Epithelial cell of esophagus (primary cell): ENCODE measurements at regions not wholly inside any gene's neighbourhood (a gene's known extent, or its start where the extent isn't known, plus 50 kb on each side); places are given as distances from the start of the nearest gene placed in this dataset.
"Not testable (repeated sequence)": the region's sequence is repeated elsewhere in the genome, so short reads cannot be mapped to it uniquely, and the experiment has no call there.

Experiments used
- DNase-seq: peaks from one replicate; pipeline ENCODE4 v3.0.0; 2010; ENCODE audit warnings: low read depth
- H3K4me3 ChIP-seq: 2 replicates; pipeline ENCODE4 v1.5.1; 2011; ENCODE audit warnings: mild to moderate bottlenecking, low read length, control low read depth
- CTCF ChIP-seq: IDR thresholded peaks from 2 replicates; pipeline ENCODE4 v1.5.1; 2011; ENCODE audit warnings: low read depth, mild to moderate bottlenecking, low read length, control low read depth, inconsistent platforms; ENCODE audit not compliant: insufficient read depth; ENCODE audit errors: missing control alignments

DNA sequence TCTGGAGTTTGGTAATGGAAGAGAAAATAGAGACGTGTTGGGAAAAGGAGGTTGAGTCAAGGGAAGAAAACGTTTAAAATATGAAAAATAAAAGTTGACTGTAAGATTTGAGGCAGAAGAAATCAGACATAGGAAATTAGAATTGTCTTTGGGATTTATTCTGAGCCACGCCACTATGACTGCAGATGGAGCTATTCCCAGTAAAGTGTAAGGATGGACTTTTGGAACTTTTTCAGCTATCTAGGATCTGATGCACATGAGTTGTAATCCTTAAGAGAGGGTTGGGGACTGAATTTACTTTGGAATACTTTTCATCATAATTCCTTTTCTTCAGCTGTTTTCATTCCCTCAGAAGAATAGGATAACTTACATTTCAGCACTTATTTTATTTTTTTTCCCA lies 336.7 kb downstream of the FAM170A start:
- no peak for TF ChIP-seq CTCF
- no peak for DNase-seq
- H3K4me3 ChIP-seq, result no peak overlapping the region

DNA sequence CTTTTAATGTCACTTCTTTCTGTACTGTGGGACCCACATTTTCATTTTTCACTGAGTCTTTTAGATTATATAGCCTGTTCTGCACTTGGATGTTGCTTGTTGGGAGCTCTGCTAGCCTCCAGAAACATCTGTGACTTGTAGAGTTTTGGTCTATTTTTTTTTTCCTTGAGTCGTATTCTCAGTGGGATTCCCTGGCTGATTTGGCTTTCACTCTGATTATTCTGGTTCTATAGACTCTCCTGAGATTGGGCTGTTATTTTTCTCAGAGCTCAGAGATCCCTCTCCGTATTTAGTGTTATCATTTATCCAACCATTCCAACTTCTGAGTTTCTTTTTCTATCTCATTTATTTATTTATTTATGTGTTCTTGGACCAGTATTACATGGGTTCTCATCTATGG lies 339.3 kb downstream of the FAM170A start:
- no peak for DNase-seq
- H3K4me3 ChIP-seq, result no peak overlapping the region
- no peak for TF ChIP-seq CTCF

GRCh38 chr5:119987077-119987476 lies 357.7 kb downstream of the FAM170A start:
- not testable (repeated sequence) for DNase-seq, H3K4me3 ChIP-seq

GRCh38 chr5:119991625-119992024 lies 362.3 kb downstream of the FAM170A start:
- no peak for TF ChIP-seq CTCF
- no peak for DNase-seq
- no peak overlapping the region for H3K4me3 ChIP-seq

DNA sequence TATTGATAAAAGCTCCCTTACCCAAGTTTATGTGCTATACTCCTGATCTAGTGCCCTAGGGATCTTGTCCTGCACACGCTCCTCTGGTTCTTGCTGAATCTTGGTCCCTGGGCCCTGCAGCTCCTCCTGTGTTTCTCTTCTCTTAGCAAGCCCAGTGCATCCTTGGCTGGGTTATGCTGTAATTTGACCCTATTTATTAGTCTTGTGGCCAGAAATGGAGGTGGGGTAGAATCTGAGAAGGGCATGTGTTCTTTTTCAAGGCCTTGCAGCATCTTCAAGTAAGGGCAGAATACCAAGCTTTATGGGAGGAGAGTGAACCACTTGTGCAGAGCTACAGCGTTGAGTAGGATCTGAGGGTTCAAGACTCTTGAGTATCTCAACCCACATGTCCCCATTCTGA lies 366.8 kb downstream of the FAM170A start:
- TF ChIP-seq CTCF, result no peak
- no peak for DNase-seq
- no peak overlapping the region for H3K4me3 ChIP-seq

- H3K4me3 ChIP-seq, result no peak overlapping the region
- DNase-seq, result no peak
- TF ChIP-seq CTCF, result no peak
Measured at GRCh38 chr5:120007598-120007997, 378.2 kb downstream of the FAM170A start.

- DNase-seq, result no peak
- no peak overlapping the region for H3K4me3 ChIP-seq
- no peak for TF ChIP-seq CTCF
Measured at GRCh38 chr5:120012431-120012830, 383.1 kb downstream of the FAM170A start.

DNA sequence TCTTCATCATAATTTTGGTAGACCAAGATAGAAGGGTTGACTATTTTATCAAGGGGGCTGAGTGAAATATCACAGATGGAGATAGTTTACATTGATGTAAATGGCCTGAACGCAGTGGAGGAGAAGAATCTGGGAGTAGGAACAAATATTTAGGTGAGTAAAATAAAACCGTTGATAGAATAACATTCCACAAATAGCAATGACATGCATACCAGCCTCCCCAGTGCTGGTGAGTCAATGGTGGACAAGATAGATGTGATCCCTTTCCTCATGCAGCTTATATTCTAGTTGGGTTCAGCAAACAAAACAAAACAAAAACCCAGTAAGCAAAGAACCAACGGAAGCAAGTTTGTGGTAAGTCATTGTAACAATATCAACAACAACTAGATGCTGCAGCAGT lies 385.2 kb downstream of the FAM170A start:
- H3K4me3 ChIP-seq, result no peak overlapping the region
- no peak for TF ChIP-seq CTCF
- DNase-seq, result no peak
